Tibial nerve (tissue), 3 donors: ENCODE measurements at regions not wholly inside any gene's neighbourhood (a gene's known extent, or its start where the extent isn't known, plus 50 kb on each side); places are given as distances from the start of the nearest gene placed in this dataset.

Experiments
- POLR2A ChIP-seq, 2 donors: fragments of 450-650 bp; IDR thresholded peaks; one replicate each; pipeline ENCODE4 v1.6.1; 2017; ENCODE audit warnings: antibody characterized with exemption in 2 of 2, mild to moderate bottlenecking in 2 of 2, moderate library complexity in 2 of 2
- TF ChIP-seq, protein P1 (sequence below), 5 experiments: fragments of 200-600 bp in 3 of 5; fragments of 450-650 bp in 2 of 5; sonication (generic) in 3 of 5; IDR thresholded peaks; one replicate each; pipeline ENCODE4 v1.5.1; 2016 to 2019; ENCODE audit warnings: antibody characterized with exemption in 5 of 5, mild to moderate bottlenecking in 3 of 5, moderate library complexity in 2 of 5

DNA sequence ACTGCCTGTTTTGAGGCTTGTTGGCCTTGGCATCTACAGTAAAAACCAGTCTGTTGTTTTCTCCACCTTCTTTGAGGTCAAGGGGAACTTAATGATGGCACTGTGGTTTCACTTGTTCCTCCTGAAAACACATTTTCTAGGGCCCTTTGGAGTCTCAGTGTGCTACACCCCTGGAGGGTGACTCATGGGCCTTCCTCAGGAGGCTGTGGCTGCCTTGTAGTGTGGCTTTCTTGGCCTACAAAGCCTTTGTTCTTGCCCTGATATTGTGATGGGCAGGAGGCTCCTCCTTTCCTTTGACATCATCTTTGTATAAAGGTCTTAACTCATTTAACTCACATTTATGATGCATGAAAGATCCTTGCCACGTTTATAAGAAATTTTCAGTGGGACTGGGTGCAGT is 56.3 kb upstream of the GPBP1 start:
- no peak for TF ChIP-seq POLR2A (IDR thresholded peaks at IDR 0.05)
- TF ChIP-seq, protein P1, sequence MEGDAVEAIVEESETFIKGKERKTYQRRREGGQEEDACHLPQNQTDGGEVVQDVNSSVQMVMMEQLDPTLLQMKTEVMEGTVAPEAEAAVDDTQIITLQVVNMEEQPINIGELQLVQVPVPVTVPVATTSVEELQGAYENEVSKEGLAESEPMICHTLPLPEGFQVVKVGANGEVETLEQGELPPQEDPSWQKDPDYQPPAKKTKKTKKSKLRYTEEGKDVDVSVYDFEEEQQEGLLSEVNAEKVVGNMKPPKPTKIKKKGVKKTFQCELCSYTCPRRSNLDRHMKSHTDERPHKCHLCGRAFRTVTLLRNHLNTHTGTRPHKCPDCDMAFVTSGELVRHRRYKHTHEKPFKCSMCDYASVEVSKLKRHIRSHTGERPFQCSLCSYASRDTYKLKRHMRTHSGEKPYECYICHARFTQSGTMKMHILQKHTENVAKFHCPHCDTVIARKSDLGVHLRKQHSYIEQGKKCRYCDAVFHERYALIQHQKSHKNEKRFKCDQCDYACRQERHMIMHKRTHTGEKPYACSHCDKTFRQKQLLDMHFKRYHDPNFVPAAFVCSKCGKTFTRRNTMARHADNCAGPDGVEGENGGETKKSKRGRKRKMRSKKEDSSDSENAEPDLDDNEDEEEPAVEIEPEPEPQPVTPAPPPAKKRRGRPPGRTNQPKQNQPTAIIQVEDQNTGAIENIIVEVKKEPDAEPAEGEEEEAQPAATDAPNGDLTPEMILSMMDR (IDR thresholded peaks at IDR 0.05): no peak
